ENCODE measurements at regions not wholly inside any gene's neighbourhood (a gene's known extent, or its start where the extent isn't known, plus 50 kb on each side); places are given as distances from the start of the nearest gene placed in this dataset.

DNA sequence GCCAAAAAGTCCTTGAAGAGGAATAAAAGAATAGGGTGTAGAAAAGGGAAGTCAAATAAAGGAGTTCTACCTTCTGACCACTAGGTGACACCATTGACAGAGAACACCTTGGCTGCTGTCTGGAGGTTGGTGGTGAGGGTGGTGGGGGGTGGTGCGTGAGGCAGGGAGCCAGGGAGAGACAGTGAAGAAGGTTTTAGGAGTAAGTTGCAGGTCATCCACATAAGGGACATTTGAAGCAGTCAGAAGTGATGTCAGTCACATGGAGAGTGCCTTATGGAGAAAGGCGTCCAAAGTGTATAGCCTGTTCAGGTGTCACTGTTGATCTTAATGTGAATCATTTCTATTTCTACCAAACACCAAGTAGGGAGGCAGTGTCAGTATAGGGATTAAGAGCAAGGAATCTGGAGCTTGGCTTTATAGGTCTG lies 279.3 kb upstream of the DDHD1 start:
- H3K4me1 ChIP-seq = no peaks in the 10 kb centered on the region
- ATAC-seq = peak in 2 of 4 donors; percentile 51 to 60
- no peaks in the 10 kb centered on the region for H3K27me3 ChIP-seq (ENCODE audit: insufficient read depth in 3 of 3, low read length in 2 of 3)
- DNase-seq = no peak
- intact Hi-C loops (cut with DNase I) = no loop called here
- H3K9me3 ChIP-seq = no peaks in the 10 kb centered on the region
- no peaks in the 10 kb centered on the region for H3K36me3 ChIP-seq (ENCODE audit: insufficient read depth in 1 of 2, low read depth in 1 of 2)
- TF ChIP-seq, protein P1, sequence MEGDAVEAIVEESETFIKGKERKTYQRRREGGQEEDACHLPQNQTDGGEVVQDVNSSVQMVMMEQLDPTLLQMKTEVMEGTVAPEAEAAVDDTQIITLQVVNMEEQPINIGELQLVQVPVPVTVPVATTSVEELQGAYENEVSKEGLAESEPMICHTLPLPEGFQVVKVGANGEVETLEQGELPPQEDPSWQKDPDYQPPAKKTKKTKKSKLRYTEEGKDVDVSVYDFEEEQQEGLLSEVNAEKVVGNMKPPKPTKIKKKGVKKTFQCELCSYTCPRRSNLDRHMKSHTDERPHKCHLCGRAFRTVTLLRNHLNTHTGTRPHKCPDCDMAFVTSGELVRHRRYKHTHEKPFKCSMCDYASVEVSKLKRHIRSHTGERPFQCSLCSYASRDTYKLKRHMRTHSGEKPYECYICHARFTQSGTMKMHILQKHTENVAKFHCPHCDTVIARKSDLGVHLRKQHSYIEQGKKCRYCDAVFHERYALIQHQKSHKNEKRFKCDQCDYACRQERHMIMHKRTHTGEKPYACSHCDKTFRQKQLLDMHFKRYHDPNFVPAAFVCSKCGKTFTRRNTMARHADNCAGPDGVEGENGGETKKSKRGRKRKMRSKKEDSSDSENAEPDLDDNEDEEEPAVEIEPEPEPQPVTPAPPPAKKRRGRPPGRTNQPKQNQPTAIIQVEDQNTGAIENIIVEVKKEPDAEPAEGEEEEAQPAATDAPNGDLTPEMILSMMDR (IDR thresholded peaks at IDR 0.05) = peak; percentile 55
- WGBS, 3 donors = 28 to 53% (median 42%) methylated on average over 2 of the region's 2 CpGs
- no peak overlapping the region for H3K27ac ChIP-seq
- H3K4me3 ChIP-seq = no peak overlapping the region

DNA sequence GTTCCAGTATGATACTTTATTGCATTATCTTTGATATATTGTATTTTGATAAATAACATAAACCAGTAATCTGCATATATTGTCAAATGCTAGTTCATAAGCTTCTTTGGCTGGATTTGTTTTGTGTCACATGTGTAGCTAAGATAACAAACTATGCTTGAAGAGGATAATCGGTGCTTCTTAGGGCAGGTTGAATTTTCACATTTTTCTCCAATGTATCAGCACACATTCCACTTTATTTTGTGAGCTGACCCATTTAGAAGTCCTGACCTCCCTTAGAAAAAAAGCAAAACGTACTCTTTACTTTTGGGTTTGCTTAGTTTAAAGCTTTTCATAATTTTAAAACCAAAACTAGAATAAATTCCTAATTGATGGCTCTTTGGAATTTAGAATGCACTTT lies 277.7 kb upstream of the DDHD1 start:
- 70 to 80% (median 75%) methylated on average over 2 of the region's 2 CpGs for WGBS, 3 donors
- intact Hi-C loops (cut with DNase I) = no loop called here

DNA sequence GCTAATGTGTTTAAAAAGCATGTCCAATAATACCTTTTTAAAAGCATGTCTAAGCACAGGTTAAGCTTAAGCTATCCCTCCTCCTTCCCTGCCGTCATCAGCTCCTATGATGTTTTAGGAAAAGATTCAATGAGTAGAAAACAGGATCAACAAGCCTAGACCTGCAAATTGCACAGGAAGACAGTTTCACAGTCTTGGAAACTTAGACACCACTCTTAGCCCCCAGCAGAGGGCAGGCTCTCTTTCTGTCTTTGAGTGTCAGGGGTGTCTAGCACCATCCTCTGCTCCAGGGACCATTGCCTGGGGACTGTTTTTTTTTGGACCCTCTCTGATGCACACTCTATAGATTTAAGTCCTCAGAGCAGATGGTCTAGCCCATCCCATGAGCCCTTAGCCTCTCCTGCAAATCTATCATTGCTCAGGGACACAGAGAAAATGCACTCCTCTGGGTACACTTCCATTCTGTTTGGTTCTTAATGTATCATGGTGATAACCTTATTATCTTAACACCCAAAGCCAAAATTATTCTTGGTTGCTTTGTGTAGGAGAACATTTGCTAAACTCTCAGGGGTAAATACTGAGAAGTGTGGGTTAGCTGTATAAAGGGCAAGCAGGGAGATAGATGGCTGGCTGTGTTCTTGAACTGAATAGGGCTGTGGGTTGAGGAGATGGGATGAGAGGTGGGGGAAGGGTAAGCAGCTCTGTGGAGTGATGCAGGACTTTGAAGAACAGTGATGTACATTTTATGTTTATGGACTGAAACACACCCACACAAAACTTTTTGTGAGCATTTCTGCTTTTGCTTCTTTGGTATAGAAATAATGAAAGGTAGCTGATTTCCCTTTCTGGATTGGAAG lies 259.9 kb upstream of the DDHD1 start:
- DNase-seq (no peak), ATAC-seq (no peak)
- WGBS, 3 donors = 75 to 82% (median 79%) methylated on average over 1 of the region's 1 CpG
- no peaks in the 10 kb centered on the region for H3K9me3 ChIP-seq
- no peak overlapping the region for H3K4me3 ChIP-seq
- H3K36me3 ChIP-seq (ENCODE audit: insufficient read depth in 1 of 2, low read depth in 1 of 2) = no peaks in the 10 kb centered on the region
- intact Hi-C loops (cut with DNase I) = no loop called here
- H3K27ac ChIP-seq = no peak overlapping the region
- no peaks in the 10 kb centered on the region for H3K27me3 ChIP-seq (ENCODE audit: insufficient read depth in 3 of 3, low read length in 2 of 3)
- no peaks in the 10 kb centered on the region for H3K4me1 ChIP-seq
- TF ChIP-seq, protein P1 (IDR thresholded peaks at IDR 0.05) = no peak

More for the DNA sequence above, 277.7 kb upstream of the DDHD1 start:
- no peaks in the 10 kb centered on the region for H3K9me3 ChIP-seq
- no peaks in the 10 kb centered on the region for H3K36me3 ChIP-seq (ENCODE audit: insufficient read depth in 1 of 2, low read depth in 1 of 2)
- no peak overlapping the region for H3K4me3 ChIP-seq
- ATAC-seq = no peak
- no peak for DNase-seq
- H3K27ac ChIP-seq = no peak overlapping the region
- H3K27me3 ChIP-seq (ENCODE audit: insufficient read depth in 3 of 3, low read length in 2 of 3) = no peaks in the 10 kb centered on the region
- H3K4me1 ChIP-seq = no peaks in the 10 kb centered on the region
- TF ChIP-seq, protein P1 (IDR thresholded peaks at IDR 0.05) = no peak

- WGBS, 3 donors = 24 to 50% (median 31%) methylated on average over 4 of the region's 4 CpGs
- Histone ChIP-seq H3K4me3 (no peak overlapping the region), H3K36me3 (ENCODE audit: insufficient read depth in 1 of 2, low read depth in 1 of 2) (no peaks in the 10 kb centered on the region), H3K27me3 (ENCODE audit: insufficient read depth in 3 of 3, low read length in 2 of 3) (no peaks in the 10 kb centered on the region), H3K9me3 (no peaks in the 10 kb centered on the region), H3K4me1 (no peaks in the 10 kb centered on the region), H3K27ac (no peak overlapping the region)
- TF ChIP-seq, protein P1 (IDR thresholded peaks at IDR 0.05) = no peak
- intact Hi-C loops (cut with DNase I) = no loop called here
- no peak for DNase-seq
- no peak for ATAC-seq
These were observed 258.0 kb upstream of the DDHD1 start for GRCh38 chr14:53411125-53411524.

Measured in psoas muscle (tissue), 7 donors.